ENCODE measurements at regions not wholly inside any gene's neighbourhood (a gene's known extent, or its start where the extent isn't known, plus 50 kb on each side); places are given as distances from the start of the nearest gene placed in this dataset.
"Not testable (repeated sequence)": the region's sequence is repeated elsewhere in the genome, so short reads cannot be mapped to it uniquely, and the experiment has no call there.

DNA sequence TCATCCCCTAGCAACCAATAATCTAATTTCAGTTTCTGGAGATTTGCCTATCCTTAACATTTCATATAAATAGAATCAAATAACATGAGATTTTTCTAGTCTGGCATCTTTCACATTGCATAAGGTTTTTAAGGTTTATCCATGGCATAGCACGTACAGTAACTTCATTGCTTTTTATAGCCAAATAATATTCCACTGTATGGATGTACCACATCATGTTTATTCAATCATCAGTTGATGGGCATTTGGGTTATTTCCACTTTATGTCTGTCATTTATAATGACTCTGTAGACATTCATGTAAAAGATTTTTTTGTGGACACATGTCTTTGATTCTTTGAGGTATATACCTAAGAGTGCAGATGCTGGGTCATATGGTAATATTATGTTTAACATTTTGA lies 1052.6 kb downstream of the DNAJB9 start:
- no TSS peak for BruUV-seq (replicated peaks)
- ChIA-PET POLR2A (ENCODE audit: unreplicated experiment) (no interaction called here), CTCF (no interaction called here)
- DNase-seq: no peak
- no peak overlapping the region for H2AFZ ChIP-seq (ENCODE audit: low read length)
- H3K9me2 ChIP-seq (replicated peaks; ENCODE audit: low read length): no peaks in the 10 kb centered on the region
- intact Hi-C loops (cut with micrococcal nuclease): no loop called here
- H3K9me3 ChIP-seq (ENCODE audit: low read length): no peaks in the 10 kb centered on the region
- ATAC-seq: no peak
- H3K36me3 ChIP-seq (ENCODE audit: low read depth, low read length): no peaks in the 10 kb centered on the region
- no peaks in the 10 kb centered on the region for H3K79me2 ChIP-seq (ENCODE audit: low read length)
- H3K4me3 ChIP-seq (ENCODE audit: low read length): no peak overlapping the region
- TF ChIP-seq EZH2 (IDR thresholded peaks at IDR 0.05; ENCODE audit: low read length, unreplicated experiment) (no peak), EZH2phosphoT487 (IDR thresholded peaks at IDR 0.05; ENCODE audit: borderline replicate concordance, low read length) (no peak)
- TF ChIP-seq, protein P1, sequence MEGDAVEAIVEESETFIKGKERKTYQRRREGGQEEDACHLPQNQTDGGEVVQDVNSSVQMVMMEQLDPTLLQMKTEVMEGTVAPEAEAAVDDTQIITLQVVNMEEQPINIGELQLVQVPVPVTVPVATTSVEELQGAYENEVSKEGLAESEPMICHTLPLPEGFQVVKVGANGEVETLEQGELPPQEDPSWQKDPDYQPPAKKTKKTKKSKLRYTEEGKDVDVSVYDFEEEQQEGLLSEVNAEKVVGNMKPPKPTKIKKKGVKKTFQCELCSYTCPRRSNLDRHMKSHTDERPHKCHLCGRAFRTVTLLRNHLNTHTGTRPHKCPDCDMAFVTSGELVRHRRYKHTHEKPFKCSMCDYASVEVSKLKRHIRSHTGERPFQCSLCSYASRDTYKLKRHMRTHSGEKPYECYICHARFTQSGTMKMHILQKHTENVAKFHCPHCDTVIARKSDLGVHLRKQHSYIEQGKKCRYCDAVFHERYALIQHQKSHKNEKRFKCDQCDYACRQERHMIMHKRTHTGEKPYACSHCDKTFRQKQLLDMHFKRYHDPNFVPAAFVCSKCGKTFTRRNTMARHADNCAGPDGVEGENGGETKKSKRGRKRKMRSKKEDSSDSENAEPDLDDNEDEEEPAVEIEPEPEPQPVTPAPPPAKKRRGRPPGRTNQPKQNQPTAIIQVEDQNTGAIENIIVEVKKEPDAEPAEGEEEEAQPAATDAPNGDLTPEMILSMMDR (conservative IDR thresholded peaks at IDR 0.05; ENCODE audit: low read depth, low read length): no peak
- no peak overlapping the region for H3K9ac ChIP-seq (ENCODE audit: low read length)
- H4K20me1 ChIP-seq (ENCODE audit: low read length): no peaks in the 10 kb centered on the region
- H3K4me2 ChIP-seq (ENCODE audit: low read length): no peak overlapping the region
- H3K27me3 ChIP-seq (ENCODE audit: low read length): no peaks in the 10 kb centered on the region
- H3K27ac ChIP-seq (ENCODE audit: low read length): no peak overlapping the region
- H3K4me1 ChIP-seq (ENCODE audit: insufficient read depth, low read length): no peaks in the 10 kb centered on the region
- H3F3A ChIP-seq (ENCODE audit: low read length, unreplicated experiment): no peaks in the 10 kb centered on the region

DNA sequence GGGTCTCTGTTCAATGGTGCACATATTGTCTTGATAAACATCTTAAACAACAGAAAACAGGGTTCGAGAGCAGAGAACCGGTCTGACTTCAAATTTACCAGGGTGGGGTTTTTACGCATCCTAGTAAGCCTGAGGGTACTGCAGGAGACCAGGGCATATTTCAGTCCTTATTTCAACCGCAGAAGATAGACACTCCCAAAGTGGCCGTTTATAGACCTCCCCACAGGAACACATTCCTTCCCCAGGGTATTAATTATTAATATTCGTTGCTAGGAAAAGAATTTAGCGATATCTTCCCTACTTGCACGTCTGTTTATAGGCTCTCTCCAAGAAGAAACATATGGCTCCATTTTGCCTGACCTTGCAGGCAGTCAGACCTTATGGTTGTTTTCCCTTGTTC lies 1063.2 kb downstream of the DNAJB9 start:
- H3K4me3 ChIP-seq (ENCODE audit: low read length); H2AFZ ChIP-seq (ENCODE audit: low read length); H4K20me1 ChIP-seq (ENCODE audit: low read length); H3K9ac ChIP-seq (ENCODE audit: low read length); intact Hi-C loops (cut with micrococcal nuclease); H3K79me2 ChIP-seq (ENCODE audit: low read length); BruUV-seq (replicated peaks); H3K9me3 ChIP-seq (ENCODE audit: low read length); CTCF ChIA-PET; H3F3A ChIP-seq (ENCODE audit: low read length, unreplicated experiment); H3K4me2 ChIP-seq (ENCODE audit: low read length); H3K36me3 ChIP-seq (ENCODE audit: low read depth, low read length); ATAC-seq; H3K9me2 ChIP-seq (replicated peaks; ENCODE audit: low read length); H3K27ac ChIP-seq (ENCODE audit: low read length); DNase-seq; POLR2A ChIA-PET (ENCODE audit: unreplicated experiment); H3K27me3 ChIP-seq (ENCODE audit: low read length); H3K4me1 ChIP-seq (ENCODE audit: insufficient read depth, low read length): not testable (repeated sequence)

DNA sequence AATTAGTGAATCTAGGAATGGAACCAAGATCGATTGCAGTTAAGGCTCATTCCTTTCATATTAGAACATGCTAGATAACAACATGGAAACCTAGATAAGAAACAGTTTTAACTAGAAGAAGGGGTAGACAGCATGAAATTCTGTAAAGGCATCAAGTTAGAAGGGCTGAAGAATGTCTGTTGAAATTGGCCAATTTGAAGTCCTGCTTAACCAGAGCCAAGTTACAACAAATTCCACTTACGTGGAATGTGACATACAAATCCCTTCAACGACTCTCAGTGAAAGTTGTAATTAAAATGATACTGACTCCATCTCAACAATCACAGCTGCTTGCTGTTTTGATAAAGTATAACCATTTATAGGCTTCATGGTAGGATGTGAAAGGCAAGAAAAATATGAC lies 1065.7 kb downstream of the DNAJB9 start:
- Histone ChIP-seq H3K36me3 (ENCODE audit: low read depth, low read length) (no peaks in the 10 kb centered on the region), H3K27me3 (ENCODE audit: low read length) (no peaks in the 10 kb centered on the region), H3K9me2 (replicated peaks; ENCODE audit: low read length) (no peaks in the 10 kb centered on the region), H3K4me3 (ENCODE audit: low read length) (no peak overlapping the region), H3K4me1 (ENCODE audit: insufficient read depth, low read length) (no peaks in the 10 kb centered on the region), H3F3A (ENCODE audit: low read length, unreplicated experiment) (no peaks in the 10 kb centered on the region), H3K9me3 (ENCODE audit: low read length) (0 out of 2 replicates have a peak, but pooled peaks cover 5% of the 10 kb centered on the region), H3K9ac (ENCODE audit: low read length) (no peak overlapping the region), H4K20me1 (ENCODE audit: low read length) (no peaks in the 10 kb centered on the region), H2AFZ (ENCODE audit: low read length) (no peak overlapping the region), H3K79me2 (ENCODE audit: low read length) (no peaks in the 10 kb centered on the region), H3K4me2 (ENCODE audit: low read length) (no peak overlapping the region), H3K27ac (ENCODE audit: low read length) (no peak overlapping the region)
- TF ChIP-seq EZH2 (IDR thresholded peaks at IDR 0.05; ENCODE audit: low read length, unreplicated experiment) (no peak), EZH2phosphoT487 (IDR thresholded peaks at IDR 0.05; ENCODE audit: borderline replicate concordance, low read length) (no peak)
- TF ChIP-seq, protein P1 (conservative IDR thresholded peaks at IDR 0.05; ENCODE audit: low read depth, low read length): no peak
- no TSS peak for BruUV-seq (replicated peaks)
- ChIA-PET CTCF (no interaction called here), POLR2A (ENCODE audit: unreplicated experiment) (no interaction called here)
- no peak for ATAC-seq
- intact Hi-C loops (cut with micrococcal nuclease): no loop called here
- no peak for DNase-seq

Data from PC-3 (cell line).